SK-MEL-5 (cell line): ENCODE measurements at regions not wholly inside any gene's neighbourhood (a gene's known extent, or its start where the extent isn't known, plus 50 kb on each side); places are given as distances from the start of the nearest gene placed in this dataset.
"Not testable (repeated sequence)": the region's sequence is repeated elsewhere in the genome, so short reads cannot be mapped to it uniquely, and the experiment has no call there.

ENCODE experiments used
- DNase-seq: peaks from one replicate; pipeline ENCODE4 v3.0.0-alpha.2; 2016; ENCODE audit warnings: low read depth, low spot score
- in situ Hi-C: cut with HindIII; loops from 2 replicates; pipeline ENCODE4 v1.10.0; 2016; ENCODE audit warnings: low sequenced_read_pairs, high pct_unique_total_duplicates, low pct_unique_long_range_greater_than_20kb

GRCh38 chr19:30093966-30094755, 152.1 kb downstream of the URI1 start:
- no peak for DNase-seq
- in situ Hi-C loops, result no loop called here

DNA sequence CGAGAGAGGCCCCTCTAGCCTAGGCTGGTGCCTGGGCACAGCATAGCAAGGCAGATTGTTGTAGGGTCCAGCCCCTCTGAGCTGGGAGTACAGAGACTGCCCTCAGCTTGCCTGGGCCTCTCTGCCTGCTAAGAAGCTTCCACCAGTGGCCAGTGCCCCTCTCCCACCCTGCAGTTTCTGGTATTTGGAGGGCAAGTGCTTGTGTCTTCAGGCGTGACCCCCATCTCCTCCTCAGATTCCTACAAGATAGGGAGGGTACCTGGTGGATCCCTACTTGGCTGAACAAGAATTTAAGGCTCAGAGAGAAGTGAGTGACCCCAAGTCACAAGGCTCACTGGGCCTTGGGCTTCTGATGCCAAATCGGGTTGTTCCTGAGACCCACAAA, 152.7 kb downstream of the URI1 start:
- in situ Hi-C loops, result no loop called here
- DNase-seq, result no peak

- in situ Hi-C loops, result no loop called here
Observed at GRCh38 chr19:30095171-30095570, 153.1 kb downstream of the URI1 start.

GRCh38 chr19:30096596-30097370, 154.7 kb downstream of the URI1 start:
- in situ Hi-C loops, result no loop called here
- DNase-seq, result no peak

More at GRCh38 chr19:30095171-30095570, 153.1 kb downstream of the URI1 start:
- no peak for DNase-seq

- in situ Hi-C loops, result no loop called here
- no peak for DNase-seq
Observed at GRCh38 chr19:30097746-30098280, 155.8 kb downstream of the URI1 start.

DNA sequence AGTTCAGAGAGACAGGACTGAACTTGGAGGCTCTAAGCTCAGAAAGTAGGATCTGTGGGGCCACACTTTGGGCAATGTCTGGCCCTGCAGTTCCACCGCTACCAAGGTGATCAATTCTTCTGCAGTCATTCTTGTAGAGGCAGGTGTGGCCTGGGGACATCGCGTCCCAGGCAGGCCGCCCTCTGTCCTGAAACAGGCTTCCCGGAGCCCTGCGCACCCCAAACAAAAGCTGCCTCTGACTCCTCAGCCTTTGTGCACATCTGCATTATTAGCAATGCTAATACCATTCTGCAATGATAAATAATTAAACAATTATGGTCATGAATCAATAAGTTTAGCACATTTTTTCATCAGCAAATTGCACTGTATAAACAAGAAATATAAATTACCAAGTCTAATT, 160.2 kb downstream of the URI1 start:
- in situ Hi-C loops, result no loop called here
- no peak for DNase-seq

DNA sequence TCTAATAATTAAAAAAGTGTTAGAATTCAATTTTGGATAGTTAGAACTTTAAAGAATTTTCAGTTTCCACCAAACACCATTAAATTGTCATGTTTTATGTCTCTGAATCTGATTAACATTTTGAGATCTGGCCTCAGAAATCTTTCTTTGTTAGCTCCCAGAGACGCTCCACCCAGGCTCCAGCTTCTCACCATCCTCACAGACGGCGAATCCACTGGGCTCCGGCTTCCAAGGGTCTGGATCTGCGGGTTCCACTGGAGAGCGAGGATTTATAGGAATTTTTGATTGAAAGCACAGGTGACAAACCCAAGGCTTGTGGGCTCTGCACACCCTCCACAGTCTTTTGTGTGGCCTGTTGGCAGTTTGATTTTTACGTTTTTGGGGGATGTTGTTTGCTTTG, 160.6 kb downstream of the URI1 start:
- no peak for DNase-seq
- in situ Hi-C loops, result no loop called here

- in situ Hi-C loops, result no loop called here
- DNase-seq, result no peak
Observed at GRCh38 chr19:30103981-30104380, 161.9 kb downstream of the URI1 start.

DNA sequence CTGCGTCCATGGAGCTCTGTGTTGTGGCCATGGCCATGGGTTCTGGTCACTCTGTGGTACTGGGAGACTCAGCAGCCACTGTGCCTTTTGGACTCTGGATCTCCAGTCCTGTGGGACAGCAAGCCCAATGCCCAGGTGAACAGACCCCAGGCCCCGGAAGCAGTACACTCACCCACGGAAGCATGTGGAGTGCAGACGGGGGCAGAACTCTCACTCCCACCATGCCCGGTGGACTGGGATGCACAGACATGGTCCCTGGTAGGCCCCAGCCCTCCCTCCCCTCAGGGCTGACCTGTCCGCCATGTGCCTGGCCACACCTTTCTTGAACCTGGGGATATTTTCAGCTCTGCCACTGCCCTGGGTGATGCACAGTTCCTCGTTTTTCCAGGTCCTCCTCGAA, 163.3 kb downstream of the URI1 start:
- DNase-seq, result no peak
- in situ Hi-C loops, result no loop called here

DNA sequence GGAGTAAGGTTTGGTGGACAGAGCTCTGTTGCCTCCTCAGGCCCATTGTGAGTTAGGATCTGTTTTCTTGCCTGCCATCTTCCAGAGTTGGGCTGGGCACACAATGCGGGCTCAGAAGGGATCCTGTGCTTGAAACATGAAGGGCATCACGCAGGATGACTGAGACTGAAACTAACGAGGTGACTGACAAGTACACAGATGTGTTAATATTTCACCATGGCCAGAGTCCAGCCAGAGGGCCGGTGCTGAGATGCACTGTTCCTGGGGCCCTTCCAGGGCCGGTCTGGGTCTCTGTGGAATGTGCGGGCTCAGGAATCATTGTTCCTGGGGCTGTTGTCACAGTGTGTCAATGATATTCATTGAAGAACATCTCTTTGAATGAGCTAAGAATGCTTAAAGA, 163.7 kb downstream of the URI1 start:
- in situ Hi-C loops, result no loop called here
- DNase-seq, result no peak

DNA sequence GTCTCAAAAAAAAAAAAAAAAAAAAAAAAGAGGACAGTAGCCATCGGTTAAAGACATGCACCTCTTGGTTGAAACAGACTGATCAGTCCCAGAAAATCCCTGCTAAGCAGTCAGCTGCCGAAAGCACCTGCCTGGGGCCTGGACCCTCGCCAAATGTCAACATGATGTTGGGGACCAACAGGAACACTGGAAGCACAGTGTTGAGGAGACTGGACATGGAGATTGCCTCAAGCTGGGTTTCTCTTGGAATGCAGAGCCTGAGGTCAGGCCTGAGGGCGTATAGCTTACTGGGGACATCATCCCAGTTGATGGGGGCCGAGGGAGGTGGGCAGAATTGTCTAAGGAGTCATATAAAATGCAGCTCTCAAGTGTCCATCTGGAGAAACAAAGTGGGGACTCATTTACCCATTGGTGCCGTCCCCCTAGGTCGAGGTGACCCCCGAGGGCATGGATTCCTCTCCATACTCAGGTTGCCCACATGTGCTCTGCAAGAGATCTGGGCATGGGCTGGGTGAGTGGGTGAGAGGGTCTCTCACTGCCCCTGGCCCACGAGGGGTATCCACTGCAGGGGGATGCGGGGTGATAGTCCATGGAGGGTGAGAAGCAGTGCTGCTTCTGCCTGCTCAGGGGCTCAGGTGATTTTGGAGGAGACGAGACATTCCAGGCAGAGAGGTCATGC, 164.5 kb downstream of the URI1 start:
- no peak for DNase-seq
- in situ Hi-C loops, result no loop called here

GRCh38 chr19:30107251-30107650, 165.2 kb downstream of the URI1 start:
- DNase-seq, result no peak
- in situ Hi-C loops, result no loop called here

DNA sequence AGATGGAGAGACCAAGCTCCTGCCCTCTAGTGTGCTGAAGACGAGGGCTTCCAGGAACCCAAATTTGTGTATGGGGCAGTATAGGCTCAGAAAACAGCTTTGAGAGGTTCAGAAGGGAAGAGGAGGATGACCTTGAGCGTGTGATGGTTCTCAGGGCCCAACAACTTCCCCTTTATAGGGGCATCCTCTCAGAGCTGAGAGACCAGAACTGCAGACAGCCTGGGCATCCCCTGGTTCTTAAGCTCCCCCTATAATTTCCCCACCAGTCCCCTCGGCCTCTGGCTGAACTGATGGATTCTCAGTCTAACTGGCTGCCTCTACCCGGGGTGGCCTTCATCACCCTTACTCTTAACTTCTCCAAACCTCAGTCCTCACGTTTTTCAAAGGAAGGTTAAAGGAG, 167.5 kb downstream of the URI1 start:
- in situ Hi-C loops, result no loop called here
- no peak for DNase-seq

DNA sequence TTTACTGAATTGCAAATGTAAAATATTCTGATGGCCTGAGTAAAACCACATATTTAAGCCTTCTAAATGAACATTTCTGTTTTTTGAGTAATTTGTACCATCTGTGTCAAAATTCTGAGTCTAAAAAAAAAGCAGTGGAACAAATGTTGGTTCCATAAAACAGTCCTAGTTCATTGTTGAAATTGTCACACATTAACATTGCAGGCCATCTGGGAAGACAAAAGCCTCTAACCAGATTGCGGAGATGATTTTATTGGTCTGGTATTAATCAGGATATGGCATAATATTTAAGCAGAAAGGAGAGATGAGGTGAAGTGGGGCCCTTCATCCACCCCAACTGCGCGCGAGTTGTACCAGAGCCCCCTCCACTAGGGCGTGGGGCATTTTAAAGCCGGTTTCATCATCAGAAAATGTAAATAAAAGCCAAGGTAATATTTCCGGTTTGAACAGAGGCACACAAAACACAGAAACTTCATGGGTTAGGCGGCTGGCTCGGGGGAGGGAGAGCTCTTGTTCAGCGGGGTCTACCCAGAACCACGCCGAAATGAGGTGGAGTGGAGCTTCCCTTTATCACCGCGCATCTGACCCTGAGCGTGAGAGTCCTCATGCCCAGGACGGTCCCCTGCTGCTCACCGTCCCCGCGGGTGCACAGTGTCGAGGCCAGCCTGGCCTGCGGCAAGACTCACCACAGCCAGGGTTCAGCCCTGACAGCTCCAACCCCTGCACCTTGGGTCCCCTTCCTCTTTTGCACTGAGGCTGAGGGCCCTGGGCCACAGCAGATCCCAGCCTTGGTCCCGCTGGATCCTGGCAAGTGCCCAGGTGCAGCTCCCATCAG, 169.2 kb downstream of the URI1 start:
- DNase-seq, result no peak
- in situ Hi-C loops, result no loop called here

DNA sequence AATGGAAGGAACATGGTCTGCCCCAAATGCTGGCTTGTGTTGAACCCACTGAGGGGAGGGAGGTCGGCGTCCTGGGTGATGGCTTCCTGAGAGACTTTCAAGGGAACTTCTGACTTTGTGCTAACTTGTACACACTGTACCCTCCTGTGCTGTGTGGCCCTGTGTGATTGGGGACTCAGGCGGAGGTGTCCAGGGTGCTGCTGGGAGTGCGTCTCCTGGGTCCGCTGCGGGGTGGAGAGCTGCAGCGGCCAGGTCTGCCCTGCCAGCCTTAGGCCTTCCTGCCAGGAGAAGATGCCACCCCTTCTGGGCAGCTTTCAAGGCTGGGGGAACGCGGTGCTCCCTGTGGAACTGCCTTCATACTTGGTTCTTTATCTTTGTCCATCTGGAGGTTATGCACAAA, 170.1 kb downstream of the URI1 start:
- DNase-seq, result no peak
- in situ Hi-C loops, result no loop called here

GRCh38 chr19:30112666-30113065, 170.6 kb downstream of the URI1 start:
- in situ Hi-C loops, result no loop called here
- DNase-seq, result no peak

DNA sequence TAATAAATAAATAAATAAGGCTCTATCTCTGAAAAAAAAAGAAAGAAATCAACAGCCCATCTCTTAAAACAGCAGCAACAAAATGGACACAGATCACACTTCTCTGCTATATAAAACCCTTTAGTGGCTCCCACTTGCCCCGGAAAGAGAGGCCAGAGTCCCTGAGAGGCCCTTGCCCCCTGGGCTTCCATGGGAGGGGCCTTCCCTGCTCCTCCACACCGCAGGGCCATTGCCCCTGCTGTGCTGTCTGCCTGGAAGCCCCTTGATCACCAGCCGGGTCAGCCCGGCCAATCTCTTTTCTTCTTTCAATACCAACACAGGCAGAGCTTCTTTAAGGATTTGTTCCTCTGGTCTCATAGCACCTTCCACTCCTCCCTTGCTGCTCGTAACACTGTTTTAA, 171.1 kb downstream of the URI1 start:
- in situ Hi-C loops, result no loop called here
- no peak for DNase-seq

- in situ Hi-C loops, DNase-seq: not testable (repeated sequence)
Observed at GRCh38 chr19:30114095-30114494, 172.1 kb downstream of the URI1 start.
